K562 (cell line): ENCODE measurements at regions not wholly inside any gene's neighbourhood (a gene's known extent, or its start where the extent isn't known, plus 50 kb on each side); places are given as distances from the start of the nearest gene placed in this dataset.

Experiments used
- ATAC-seq: fragments of 200-7000 bp; cut with Tn5 transposase; 3 replicates; pipeline ENCODE4 v1.9.1; 2020; ENCODE audit warnings: moderate library complexity
- BruUV-seq: library from RNA; stranded (reverse); fragments of 400-500 nt; replicated peaks from 2 replicates; lab custom pipeline; 2021; lab: Mats Ljungman, UMichigan
- CTCF ChIA-PET: fragments of 300-600 bp; formaldehyde crosslinking; extraction: SDS; loops from one replicate; lab custom pipeline; 2021; ENCODE audit warnings: low intra/inter-chr PET ratio; lab: Yijun Ruan, JAX
- POLR2A ChIA-PET: fragments of 300-600, 350-650 bp; sonication (Branson Sonifier 250); formaldehyde crosslinking; extraction: SDS; loops from one replicate; lab custom pipeline; 2021; ENCODE audit warnings: antibody characterized with exemption, inconsistent platforms; lab: Yijun Ruan, JAX
- DNase-seq, 4 experiments: peaks; one replicate each; pipeline versions ENCODE4 v3.0.0 to v3.0.0-alpha.2; 2011 to 2018; ENCODE audit warnings: low spot score in 3 of 4, mixed read lengths in 3 of 4; ENCODE audit errors: extremely low read depth in 1 of 4
- FAIRE-seq: peaks from 2 replicates; lab custom pipeline; 2011; peaks lifted over from hg19 to GRCh38; lab: Jason Lieb, UNC
- H2AFZ ChIP-seq: 2 replicates; pipeline ENCODE4 v1.6.0; 2011; ENCODE audit warnings: low read depth, low read length, control low read depth, inconsistent platforms
- H3K27ac ChIP-seq: fragments of 200-600 bp; 3 replicates; pipeline ENCODE4 v1.8.0; 2011; ENCODE audit warnings: low read depth, mild to moderate bottlenecking, control low read depth, inconsistent platforms, low read length, moderate library complexity, mixed read lengths; ENCODE audit errors: extremely low read depth
- H3K27me3 ChIP-seq, 2 experiments: fragments of 300-600 bp in 1 of 2; 2 replicates in 1 of 2; 3 replicates in 1 of 2; pipeline versions ENCODE4 v1.6.0 to v1.8.0; 2011; ENCODE audit warnings: inconsistent platforms in 2 of 2, low read length in 2 of 2, mild to moderate bottlenecking in 1 of 2, mixed read lengths in 1 of 2, moderate library complexity in 1 of 2; ENCODE audit not compliant: control insufficient read depth in 2 of 2, insufficient read depth in 2 of 2
- H3K36me3 ChIP-seq: fragments of 300-600 bp; 3 replicates; pipeline ENCODE4 v1.8.0; 2011; ENCODE audit warnings: mild to moderate bottlenecking, low read length, inconsistent platforms; ENCODE audit not compliant: control insufficient read depth, insufficient read depth
- H3K4me1 ChIP-seq, 2 experiments: fragments of 200-600 bp in 1 of 2; replicated peaks in 1 of 2; 2 replicates in 1 of 2; 3 replicates in 1 of 2; pipeline versions ENCODE4 v1.5.1 to v1.8.0; 2011; ENCODE audit warnings: inconsistent platforms in 2 of 2, low read length in 2 of 2, mild to moderate bottlenecking in 1 of 2, mixed read lengths in 1 of 2, moderate library complexity in 1 of 2; ENCODE audit not compliant: control insufficient read depth in 2 of 2, insufficient read depth in 2 of 2
- H3K4me2 ChIP-seq: 2 replicates; pipeline ENCODE4 v1.6.1; 2011; ENCODE audit warnings: low read length, control low read depth, inconsistent platforms, mixed read lengths; ENCODE audit not compliant: insufficient read depth
- H3K4me3 ChIP-seq: fragments of 200-600 bp; sonication (generic), shearing (Covaris generic); 2 replicates; pipeline ENCODE4 v1.5.1; 2016; ENCODE audit warnings: control low read depth, inconsistent platforms
- H3K79me2 ChIP-seq: fragments of 200-600 bp; 3 replicates; pipeline ENCODE4 v1.8.0; 2011; ENCODE audit warnings: low read length, inconsistent platforms; ENCODE audit not compliant: control insufficient read depth, insufficient read depth
- H3K9ac ChIP-seq, 2 experiments: 2 replicates each; pipeline versions ENCODE4 v1.6.0 to v1.6.1; 2011; ENCODE audit warnings: low read depth in 2 of 2, low read length in 2 of 2, control low read depth in 1 of 2, inconsistent platforms in 1 of 2, mild to moderate bottlenecking in 1 of 2, mixed read lengths in 1 of 2; ENCODE audit not compliant: insufficient read depth in 1 of 2
- H3K9me1 ChIP-seq: one replicate; pipeline ENCODE4 v1.6.0; 2011; ENCODE audit warnings: inconsistent platforms, mild to moderate bottlenecking, low read length, moderate library complexity; ENCODE audit not compliant: control insufficient read depth, insufficient read depth
- H3K9me3 ChIP-seq: replicated peaks from 2 replicates; pipeline ENCODE4 v1.5.1; 2011; ENCODE audit warnings: low read depth, low read length, inconsistent platforms; ENCODE audit not compliant: control insufficient read depth, insufficient read depth
- H4K20me1 ChIP-seq: replicated peaks from 2 replicates; pipeline ENCODE4 v1.6.1; 2011; ENCODE audit warnings: low read length, inconsistent platforms, mixed read lengths; ENCODE audit not compliant: control insufficient read depth, insufficient read depth
- C11orf30 ChIP-seq: fragments of 450-650 bp; IDR thresholded peaks from 2 replicates; pipeline ENCODE4 v1.6.1; 2016; ENCODE audit warnings: low read depth, mild to moderate bottlenecking
- GMEB1 ChIP-seq: fragments of 250-450 bp; sonication (Bioruptor Pico); IDR thresholded peaks from 2 replicates; pipeline ENCODE4 v1.4.0; 2020; ENCODE audit warnings: mild to moderate bottlenecking
- KLF16 ChIP-seq: IDR thresholded peaks from 2 replicates; pipeline ENCODE4 v1.6.1; 2016; ENCODE audit warnings: antibody characterized with exemption
- MAFF ChIP-seq: IDR thresholded peaks from 2 replicates; pipeline ENCODE4 v1.6.1; 2012; ENCODE audit warnings: low read length, improper control_type of control experiment
- MAFG ChIP-seq: fragments of 450-650 bp; conservative IDR thresholded peaks from 2 replicates; pipeline ENCODE4 v1.6.1; 2016; ENCODE audit warnings: missing genetic modification characterization, missing compliant biosample characterization
- MAFK ChIP-seq: IDR thresholded peaks from 2 replicates; pipeline ENCODE4 v1.6.1; 2011; ENCODE audit warnings: low read length, improper control_type of control experiment
- NFE2 ChIP-seq: IDR thresholded peaks from 2 replicates; pipeline ENCODE4 v1.6.1; 2014; ENCODE audit warnings: antibody characterized with exemption, low read depth
- SMAD1 ChIP-seq: fragments of 150-350 bp; IDR thresholded peaks from 2 replicates; pipeline ENCODE4 v1.6.1; 2014; ENCODE audit warnings: low read length, low read depth; ENCODE audit not compliant: partially characterized antibody
- ZBTB8A ChIP-seq: fragments of 450-650 bp; IDR thresholded peaks from 2 replicates; pipeline ENCODE4 v1.6.1; 2018; ENCODE audit warnings: mild to moderate bottlenecking, moderate library complexity; ENCODE audit not compliant: partially characterized antibody
- ZNF174 ChIP-seq: fragments of 250-450 bp; sonication (Bioruptor Pico); IDR thresholded peaks from 2 replicates; pipeline ENCODE4 v1.4.0; 2020; ENCODE audit warnings: mild to moderate bottlenecking
- ZNF175 ChIP-seq: fragments of 200-800 bp; sonication (Bioruptor generic); IDR thresholded peaks from 2 replicates; pipeline ENCODE4 v1.6.1; 2016; ENCODE audit warnings: low read depth, mild to moderate bottlenecking, missing genetic modification characterization, missing compliant biosample characterization
- ZNF316 ChIP-seq: fragments of 450-650 bp; IDR thresholded peaks from 2 replicates; pipeline ENCODE4 v1.6.1; 2016
- ZNF41 ChIP-seq: fragments of 250-450 bp; sonication (Bioruptor Pico); conservative IDR thresholded peaks from 2 replicates; pipeline ENCODE4 v1.4.0; 2020; ENCODE audit warnings: mild to moderate bottlenecking
- WGBS: fragments of 100-300 bp; shearing (Covaris generic); methylation state at CpG from one replicate; pipeline ENCODE4 v1.1.6; 2016; ENCODE audit warnings: low coverage, mixed read lengths; ENCODE audit not compliant: insufficient coverage; ENCODE audit errors: missing lambda C conversion rate; 5-methylcytosine and 5-hydroxymethylcytosine counted together
- in situ Hi-C: fragments of 300-500 bp; cut with MboI; formaldehyde crosslinking; loops from 4 replicates; pipeline ENCODE4 v1.15.0; 2018; ENCODE audit warnings: inconsistent platforms, mixed read lengths
- intact Hi-C: fragments of 100-400 bp; cut with micrococcal nuclease; formaldehyde crosslinking; loops from 2 replicates; pipeline ENCODE4 v1.14.2; 2022
- TF ChIP-seq, protein P1 (sequence below): sonication (generic); formaldehyde crosslinking; IDR thresholded peaks from 2 replicates; pipeline ENCODE4 v1.8.0; 2022; ENCODE audit warnings: mild to moderate bottlenecking, missing genetic modification reagents
- TF ChIP-seq, protein P2 (sequence below): sonication (generic); formaldehyde crosslinking; IDR thresholded peaks from 2 replicates; pipeline ENCODE4 v1.8.0; 2022; ENCODE audit warnings: mild to moderate bottlenecking, low read depth, missing genetic modification reagents

DNA sequence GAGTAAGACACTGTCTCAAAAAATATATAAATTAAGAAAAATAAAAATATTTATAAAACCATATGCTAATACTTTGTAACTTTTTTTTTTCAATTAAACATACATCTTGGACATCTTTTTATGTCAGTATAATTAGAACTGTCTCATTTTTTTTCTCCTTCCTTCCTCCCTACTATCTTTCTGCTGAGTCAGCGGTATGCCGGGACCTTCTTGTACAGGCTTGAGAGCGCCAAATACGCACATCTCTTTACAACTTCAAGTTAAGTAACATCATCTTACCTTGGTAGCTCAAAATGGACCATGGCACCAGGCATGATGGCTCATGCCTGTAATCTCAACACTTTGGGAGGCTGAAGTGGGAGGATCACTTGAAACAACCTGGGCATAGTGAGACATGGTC lies 153.4 kb downstream of the FAM161A start:
- no peak overlapping the region for H3K4me3 ChIP-seq
- CTCF ChIA-PET = no interaction called here
- no peaks in the 10 kb centered on the region for H3K27me3 ChIP-seq
- intact Hi-C loops = no loop called here
- H3K36me3 ChIP-seq = no peaks in the 10 kb centered on the region
- H3K4me1 ChIP-seq = no peaks in the 10 kb centered on the region
- in situ Hi-C loops = no loop called here
- no peaks in the 10 kb centered on the region for H3K79me2 ChIP-seq
- no peak overlapping the region for H3K9ac ChIP-seq
- WGBS = 21% methylated on average over 4 of the region's 4 CpGs
- BruUV-seq = no TSS peak
- no peaks in the 10 kb centered on the region for H3K9me1 ChIP-seq
- H3K9me3 ChIP-seq = no peaks in the 10 kb centered on the region
- no peak overlapping the region for H3K27ac ChIP-seq
- peak overlapping the region; percentile 42; the same call in 1 of the 2 replicates for H2AFZ ChIP-seq
- no peak for ATAC-seq
- no peaks in the 10 kb centered on the region for H4K20me1 ChIP-seq
- peak in 1 of 4 experiments; percentile 20 for DNase-seq
- no peak for FAIRE-seq
- H3K4me2 ChIP-seq = no peak overlapping the region
- TF ChIP-seq ZNF316 = peak; percentile 99
- TF ChIP-seq, protein P1, sequence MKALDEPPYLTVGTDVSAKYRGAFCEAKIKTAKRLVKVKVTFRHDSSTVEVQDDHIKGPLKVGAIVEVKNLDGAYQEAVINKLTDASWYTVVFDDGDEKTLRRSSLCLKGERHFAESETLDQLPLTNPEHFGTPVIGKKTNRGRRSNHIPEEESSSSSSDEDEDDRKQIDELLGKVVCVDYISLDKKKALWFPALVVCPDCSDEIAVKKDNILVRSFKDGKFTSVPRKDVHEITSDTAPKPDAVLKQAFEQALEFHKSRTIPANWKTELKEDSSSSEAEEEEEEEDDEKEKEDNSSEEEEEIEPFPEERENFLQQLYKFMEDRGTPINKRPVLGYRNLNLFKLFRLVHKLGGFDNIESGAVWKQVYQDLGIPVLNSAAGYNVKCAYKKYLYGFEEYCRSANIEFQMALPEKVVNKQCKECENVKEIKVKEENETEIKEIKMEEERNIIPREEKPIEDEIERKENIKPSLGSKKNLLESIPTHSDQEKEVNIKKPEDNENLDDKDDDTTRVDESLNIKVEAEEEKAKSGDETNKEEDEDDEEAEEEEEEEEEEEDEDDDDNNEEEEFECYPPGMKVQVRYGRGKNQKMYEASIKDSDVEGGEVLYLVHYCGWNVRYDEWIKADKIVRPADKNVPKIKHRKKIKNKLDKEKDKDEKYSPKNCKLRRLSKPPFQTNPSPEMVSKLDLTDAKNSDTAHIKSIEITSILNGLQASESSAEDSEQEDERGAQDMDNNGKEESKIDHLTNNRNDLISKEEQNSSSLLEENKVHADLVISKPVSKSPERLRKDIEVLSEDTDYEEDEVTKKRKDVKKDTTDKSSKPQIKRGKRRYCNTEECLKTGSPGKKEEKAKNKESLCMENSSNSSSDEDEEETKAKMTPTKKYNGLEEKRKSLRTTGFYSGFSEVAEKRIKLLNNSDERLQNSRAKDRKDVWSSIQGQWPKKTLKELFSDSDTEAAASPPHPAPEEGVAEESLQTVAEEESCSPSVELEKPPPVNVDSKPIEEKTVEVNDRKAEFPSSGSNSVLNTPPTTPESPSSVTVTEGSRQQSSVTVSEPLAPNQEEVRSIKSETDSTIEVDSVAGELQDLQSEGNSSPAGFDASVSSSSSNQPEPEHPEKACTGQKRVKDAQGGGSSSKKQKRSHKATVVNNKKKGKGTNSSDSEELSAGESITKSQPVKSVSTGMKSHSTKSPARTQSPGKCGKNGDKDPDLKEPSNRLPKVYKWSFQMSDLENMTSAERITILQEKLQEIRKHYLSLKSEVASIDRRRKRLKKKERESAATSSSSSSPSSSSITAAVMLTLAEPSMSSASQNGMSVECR (CRISPR knock-in tag) = no peak
- TF ChIP-seq, protein P2, sequence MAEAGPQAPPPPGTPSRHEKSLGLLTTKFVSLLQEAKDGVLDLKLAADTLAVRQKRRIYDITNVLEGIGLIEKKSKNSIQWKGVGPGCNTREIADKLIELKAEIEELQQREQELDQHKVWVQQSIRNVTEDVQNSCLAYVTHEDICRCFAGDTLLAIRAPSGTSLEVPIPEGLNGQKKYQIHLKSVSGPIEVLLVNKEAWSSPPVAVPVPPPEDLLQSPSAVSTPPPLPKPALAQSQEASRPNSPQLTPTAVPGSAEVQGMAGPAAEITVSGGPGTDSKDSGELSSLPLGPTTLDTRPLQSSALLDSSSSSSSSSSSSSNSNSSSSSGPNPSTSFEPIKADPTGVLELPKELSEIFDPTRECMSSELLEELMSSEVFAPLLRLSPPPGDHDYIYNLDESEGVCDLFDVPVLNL = no peak
- TF ChIP-seq KLF16 = no peak
- TF ChIP-seq ZBTB8A = no peak
- no peak for TF ChIP-seq ZNF41 (CRISPR knock-in tag)
- peak; percentile 100 for TF ChIP-seq MAFK
- TF ChIP-seq ZNF174 (CRISPR knock-in tag) = no peak
- peak; percentile 98 for TF ChIP-seq MAFG (tag)
- peak; percentile 100 for TF ChIP-seq MAFF
- TF ChIP-seq ZNF175 (CRISPR knock-in tag) = no peak
- TF ChIP-seq SMAD1 = no peak
- TF ChIP-seq GMEB1 (CRISPR knock-in tag) = no peak
- TF ChIP-seq NFE2 = peak; percentile 22; the same call in 1 of the 2 replicates
- TF ChIP-seq C11orf30 = peak; percentile 99
- POLR2A ChIA-PET = interaction anchor here (0.5 to 0.9 kb wide), 2 partner anchors 13 to 676 kb away, joined by 3 read pairs; no protein-coding TSS in a partner anchor
